ENCODE measurements at regions not wholly inside any gene's neighbourhood (a gene's known extent, or its start where the extent isn't known, plus 50 kb on each side); places are given as distances from the start of the nearest gene placed in this dataset.
"Not testable (repeated sequence)": the region's sequence is repeated elsewhere in the genome, so short reads cannot be mapped to it uniquely, and the experiment has no call there.

DNA sequence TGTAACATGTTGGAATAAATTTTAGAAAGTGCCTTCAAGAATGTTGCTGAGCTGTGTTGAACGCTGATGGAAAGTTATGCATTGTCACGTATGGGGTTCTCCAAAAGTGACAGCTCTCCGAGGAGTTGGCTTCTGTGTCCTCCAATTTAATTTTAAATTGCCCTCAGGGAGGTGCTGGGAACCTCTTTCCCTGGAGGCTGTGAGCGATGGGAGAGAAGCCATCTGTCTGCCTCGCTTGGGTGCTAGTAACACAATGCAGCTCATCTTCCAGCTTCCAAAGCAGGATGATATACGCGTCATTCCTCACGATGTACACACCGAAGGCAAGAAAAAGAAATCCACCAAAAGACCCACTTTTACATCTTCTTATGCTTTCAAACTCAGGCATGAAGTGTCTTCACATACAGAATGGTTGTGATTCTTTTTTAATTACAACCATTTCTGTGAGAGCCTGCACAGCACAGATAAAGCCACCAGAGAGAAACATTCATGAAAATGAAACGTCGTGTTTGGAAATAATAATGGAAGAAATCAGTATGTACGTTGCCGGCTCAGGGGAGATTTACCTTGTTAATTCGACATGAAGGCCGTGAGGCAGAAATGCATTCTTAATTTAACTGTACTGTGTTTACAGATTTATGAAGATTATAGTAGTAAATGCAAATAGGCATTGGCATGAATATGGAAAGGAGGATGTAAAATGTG lies 218.9 kb downstream of the ASMT start:
- no peaks in the 10 kb centered on the region for H3K36me3 ChIP-seq (ENCODE audit: control insufficient read depth, insufficient read depth, low read length)
- H3K4me1 Mint-ChIP-seq = no peaks in the 10 kb centered on the region
- no peak overlapping the region for H3K4me3 ChIP-seq (ENCODE audit: low read length)
- 89% methylated on average over 15 of the region's 15 CpGs for WGBS (ENCODE audit: insufficient coverage)
- H3K27me3 Mint-ChIP-seq (ENCODE audit: low read depth in 2 of 2) = no peaks in the 10 kb centered on the region
- H3K27me3 ChIP-seq (ENCODE audit: control insufficient read depth, insufficient read depth, low read length) = no peaks in the 10 kb centered on the region
- peaks cover 8% of the 10 kb centered on the region for H3K9me3 ChIP-seq (ENCODE audit: control insufficient read depth, insufficient read depth, low read length)
- H3K9me3 Mint-ChIP-seq = no peaks in the 10 kb centered on the region
- H3K36me3 Mint-ChIP-seq = no peaks in the 10 kb centered on the region
- H3K27ac ChIP-seq (ENCODE audit: low read length) = no peak overlapping the region
- no peak for ATAC-seq
- TF ChIP-seq, protein P1, sequence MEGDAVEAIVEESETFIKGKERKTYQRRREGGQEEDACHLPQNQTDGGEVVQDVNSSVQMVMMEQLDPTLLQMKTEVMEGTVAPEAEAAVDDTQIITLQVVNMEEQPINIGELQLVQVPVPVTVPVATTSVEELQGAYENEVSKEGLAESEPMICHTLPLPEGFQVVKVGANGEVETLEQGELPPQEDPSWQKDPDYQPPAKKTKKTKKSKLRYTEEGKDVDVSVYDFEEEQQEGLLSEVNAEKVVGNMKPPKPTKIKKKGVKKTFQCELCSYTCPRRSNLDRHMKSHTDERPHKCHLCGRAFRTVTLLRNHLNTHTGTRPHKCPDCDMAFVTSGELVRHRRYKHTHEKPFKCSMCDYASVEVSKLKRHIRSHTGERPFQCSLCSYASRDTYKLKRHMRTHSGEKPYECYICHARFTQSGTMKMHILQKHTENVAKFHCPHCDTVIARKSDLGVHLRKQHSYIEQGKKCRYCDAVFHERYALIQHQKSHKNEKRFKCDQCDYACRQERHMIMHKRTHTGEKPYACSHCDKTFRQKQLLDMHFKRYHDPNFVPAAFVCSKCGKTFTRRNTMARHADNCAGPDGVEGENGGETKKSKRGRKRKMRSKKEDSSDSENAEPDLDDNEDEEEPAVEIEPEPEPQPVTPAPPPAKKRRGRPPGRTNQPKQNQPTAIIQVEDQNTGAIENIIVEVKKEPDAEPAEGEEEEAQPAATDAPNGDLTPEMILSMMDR (IDR thresholded peaks at IDR 0.05) = no peak
- no peak for DNase-seq
- intact Hi-C loops (cut with micrococcal nuclease) = no loop called here
- no peak overlapping the region for H3K27ac Mint-ChIP-seq
- no peak overlapping the region for H3K4me3 Mint-ChIP-seq
- no peaks in the 10 kb centered on the region for H3K4me1 ChIP-seq (ENCODE audit: control insufficient read depth, insufficient read depth, low read length)

- no peak overlapping the region for H3K4me3 Mint-ChIP-seq
- no peaks in the 10 kb centered on the region for H3K36me3 Mint-ChIP-seq
- no peak overlapping the region for H3K4me3 ChIP-seq (ENCODE audit: low read length)
- H3K4me1 ChIP-seq (ENCODE audit: control insufficient read depth, insufficient read depth, low read length) = no peaks in the 10 kb centered on the region
- H3K27me3 ChIP-seq (ENCODE audit: control insufficient read depth, insufficient read depth, low read length) = no peaks in the 10 kb centered on the region
- H3K27ac ChIP-seq (ENCODE audit: low read length) = no peak overlapping the region
- ATAC-seq (no peak), DNase-seq (no peak)
- no peaks in the 10 kb centered on the region for H3K4me1 Mint-ChIP-seq
- no peaks in the 10 kb centered on the region for H3K27me3 Mint-ChIP-seq (ENCODE audit: low read depth in 2 of 2)
- no peaks in the 10 kb centered on the region for H3K36me3 ChIP-seq (ENCODE audit: control insufficient read depth, insufficient read depth, low read length)
- H3K27ac Mint-ChIP-seq = no peak overlapping the region
- TF ChIP-seq, protein P1 (IDR thresholded peaks at IDR 0.05) = no peak
- 76% methylated on average over 4 of the region's 4 CpGs for WGBS (ENCODE audit: insufficient coverage)
- intact Hi-C loops (cut with micrococcal nuclease) = no loop called here
- H3K9me3 ChIP-seq (ENCODE audit: control insufficient read depth, insufficient read depth, low read length) = peaks cover 8% of the 10 kb centered on the region
- peaks cover 0 to under 1% of the 10 kb centered on the region in 2 donors for H3K9me3 Mint-ChIP-seq
Measured at GRCh38 chrX:1835056-1835455, 220.2 kb downstream of the ASMT start.

DNA sequence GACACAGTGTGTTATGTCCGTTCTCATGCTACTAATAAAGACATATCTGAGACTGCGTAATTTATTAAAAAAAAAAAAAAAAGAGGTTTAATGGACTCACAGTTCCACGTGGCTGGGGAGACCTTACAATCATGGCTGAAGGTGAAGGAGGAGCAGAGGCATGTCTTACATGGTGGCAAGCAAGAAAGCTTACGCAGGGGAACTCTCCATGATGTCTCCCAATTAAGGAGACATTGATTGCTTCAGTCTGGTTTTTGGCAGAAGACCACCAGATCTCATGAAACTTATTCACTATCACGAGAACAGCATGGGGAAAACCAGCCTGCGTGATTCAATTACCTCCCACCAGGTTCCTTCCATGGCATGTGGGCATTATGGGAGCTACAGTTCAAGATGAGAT lies 221.8 kb downstream of the ASMT start:
- H3K36me3 ChIP-seq (ENCODE audit: control insufficient read depth, insufficient read depth, low read length) = no peaks in the 10 kb centered on the region
- Mint-ChIP-seq H3K4me3 (no peak overlapping the region), H3K9me3 (peaks cover 0 to 2% of the 10 kb centered on the region in 2 donors), H3K4me1 (no peaks in the 10 kb centered on the region), H3K27me3 (ENCODE audit: low read depth in 2 of 2) (no peaks in the 10 kb centered on the region), H3K36me3 (no peaks in the 10 kb centered on the region), H3K27ac (no peak overlapping the region)
- TF ChIP-seq, protein P1 (IDR thresholded peaks at IDR 0.05) = no peak
- H3K9me3 ChIP-seq (ENCODE audit: control insufficient read depth, insufficient read depth, low read length) = peaks cover 8% of the 10 kb centered on the region
- ATAC-seq (no peak), DNase-seq (no peak)
- WGBS (ENCODE audit: insufficient coverage) = 84% methylated on average over 4 of the region's 6 CpGs
- H3K27me3 ChIP-seq (ENCODE audit: control insufficient read depth, insufficient read depth, low read length) = no peaks in the 10 kb centered on the region
- no peaks in the 10 kb centered on the region for H3K4me1 ChIP-seq (ENCODE audit: control insufficient read depth, insufficient read depth, low read length)
- no peak overlapping the region for H3K4me3 ChIP-seq (ENCODE audit: low read length)
- intact Hi-C loops (cut with micrococcal nuclease) = no loop called here
- H3K27ac ChIP-seq (ENCODE audit: low read length) = no peak overlapping the region

DNA sequence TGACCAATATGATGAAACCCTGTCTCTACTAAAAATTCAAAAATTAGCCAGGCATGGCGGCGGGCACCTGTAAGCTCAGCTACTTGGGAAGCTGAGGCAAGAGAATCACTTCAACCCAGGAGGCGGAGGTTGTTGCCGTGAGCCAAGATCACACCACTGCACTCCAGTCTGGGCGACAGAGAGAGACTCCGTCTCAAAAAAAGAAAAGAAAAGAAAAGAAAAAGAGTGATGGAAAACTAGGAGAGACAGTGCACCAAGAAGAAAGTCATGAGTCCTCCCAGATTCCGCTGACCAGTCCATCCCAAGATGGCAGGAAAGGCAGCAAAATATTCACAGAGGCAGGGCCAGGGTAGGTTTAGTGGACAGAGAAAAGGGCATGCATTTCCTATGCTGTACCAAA lies 226.9 kb downstream of the ASMT start:
- Histone ChIP-seq H3K4me3 (ENCODE audit: low read length) (no peak overlapping the region), H3K4me1 (ENCODE audit: control insufficient read depth, insufficient read depth, low read length) (no peaks in the 10 kb centered on the region), H3K36me3 (ENCODE audit: control insufficient read depth, insufficient read depth, low read length) (no peaks in the 10 kb centered on the region), H3K27me3 (ENCODE audit: control insufficient read depth, insufficient read depth, low read length) (no peaks in the 10 kb centered on the region), H3K9me3 (ENCODE audit: control insufficient read depth, insufficient read depth, low read length) (peaks cover 6% of the 10 kb centered on the region), H3K27ac (ENCODE audit: low read length) (no peak overlapping the region)
- intact Hi-C loops (cut with micrococcal nuclease) = no loop called here
- DNase-seq (no peak), ATAC-seq (no peak)
- Mint-ChIP-seq H3K36me3 (no peaks in the 10 kb centered on the region), H3K4me1 (no peaks in the 10 kb centered on the region), H3K9me3 (peaks cover 0 to 2% of the 10 kb centered on the region in 2 donors), H3K27me3 (ENCODE audit: low read depth in 2 of 2) (no peaks in the 10 kb centered on the region), H3K4me3 (no peak overlapping the region), H3K27ac (no peak overlapping the region)
- TF ChIP-seq, protein P1 (IDR thresholded peaks at IDR 0.05) = no peak
- 93% methylated on average over 7 of the region's 7 CpGs for WGBS (ENCODE audit: insufficient coverage)

DNA sequence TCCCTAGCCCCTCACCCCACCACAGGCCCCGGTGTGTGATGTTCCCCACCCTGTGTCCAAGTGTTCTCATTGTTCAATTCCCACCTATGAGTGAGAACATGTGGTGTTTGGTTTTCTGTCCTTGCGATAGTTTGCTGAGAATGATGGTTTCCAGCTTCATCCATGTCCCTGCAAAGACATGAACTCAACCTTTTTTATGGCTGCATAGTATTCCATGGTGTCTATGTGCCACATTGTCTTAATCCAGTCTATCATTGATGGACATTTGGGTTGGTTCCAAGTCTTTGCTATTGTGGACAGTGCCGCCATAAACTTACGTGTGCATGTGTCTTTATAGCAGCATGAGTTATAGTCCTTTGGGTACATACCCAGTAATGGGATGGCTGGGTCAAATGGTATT lies 232.1 kb downstream of the ASMT start:
- H3K4me3 Mint-ChIP-seq; H3K27ac ChIP-seq (ENCODE audit: low read length); DNase-seq; intact Hi-C loops (cut with micrococcal nuclease); H3K4me1 ChIP-seq (ENCODE audit: control insufficient read depth, insufficient read depth, low read length); H3K4me3 ChIP-seq (ENCODE audit: low read length); ATAC-seq; H3K36me3 Mint-ChIP-seq; H3K27ac Mint-ChIP-seq; H3K27me3 ChIP-seq (ENCODE audit: control insufficient read depth, insufficient read depth, low read length); H3K9me3 Mint-ChIP-seq; H3K9me3 ChIP-seq (ENCODE audit: control insufficient read depth, insufficient read depth, low read length); H3K4me1 Mint-ChIP-seq; H3K36me3 ChIP-seq (ENCODE audit: control insufficient read depth, insufficient read depth, low read length); H3K27me3 Mint-ChIP-seq (ENCODE audit: low read depth in 2 of 2): not testable (repeated sequence)
- 93% methylated on average over 3 of the region's 4 CpGs for WGBS (ENCODE audit: insufficient coverage)
